ENCODE measurements at regions not wholly inside any gene's neighbourhood (a gene's known extent, or its start where the extent isn't known, plus 50 kb on each side); places are given as distances from the start of the nearest gene placed in this dataset.

DNA sequence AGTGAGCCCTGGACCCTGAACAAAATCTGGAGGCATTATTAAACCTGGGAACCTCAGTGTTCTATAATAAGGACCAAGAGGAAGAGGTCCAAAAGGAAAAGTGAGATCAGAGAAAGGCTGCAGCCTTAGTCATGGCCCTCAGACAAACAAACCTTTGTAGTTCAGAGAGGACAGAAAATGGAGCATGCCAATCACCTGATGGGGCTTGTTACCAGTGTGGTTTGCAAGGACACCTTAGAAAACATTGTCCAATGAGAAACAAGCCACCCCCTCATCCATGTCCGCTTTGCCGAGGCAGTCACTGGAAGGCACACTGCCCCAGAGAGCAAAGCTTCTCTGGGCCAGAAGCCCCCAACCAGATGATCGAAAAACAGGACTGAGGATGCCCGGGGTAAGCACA is 254.8 kb downstream of the CDH10 start:
- H3K9me1 ChIP-seq (ENCODE audit: insufficient read depth, low read length) = no peaks in the 10 kb centered on the region
- dilution Hi-C loops (cut with HindIII; ENCODE audit: low sequenced_read_pairs, unreplicated experiment) = no loop called here
- H2BK20ac ChIP-seq (ENCODE audit: low read depth, low read length) = no peak overlapping the region
- H2AK5ac ChIP-seq (ENCODE audit: low read depth, low read length) = no peak overlapping the region
- H3K4me1 ChIP-seq (ENCODE audit: control insufficient read depth, insufficient read depth, low read length) = no peaks in the 10 kb centered on the region
- no peak overlapping the region for H3K23ac ChIP-seq (ENCODE audit: low read depth, low read length)
- no peaks in the 10 kb centered on the region for H3K79me1 ChIP-seq (ENCODE audit: low read depth in 1 of 2, low read length in 2 of 2)
- no peak overlapping the region for H3K4me3 ChIP-seq (ENCODE audit: insufficient read depth, low read depth, low read length)
- no peaks in the 10 kb centered on the region for H3K36me3 ChIP-seq (ENCODE audit: control insufficient read depth, insufficient read depth, low read length)
- H2BK120ac ChIP-seq (ENCODE audit: low read depth, low read length) = no peak overlapping the region
- no peaks in the 10 kb centered on the region for H4K20me1 ChIP-seq (ENCODE audit: insufficient read depth, low read length)
- no TSS peak for BruUV-seq (replicated peaks)
- no peak overlapping the region for H2AFZ ChIP-seq (replicated peaks; ENCODE audit: low read length, poor library complexity)
- DNase-seq = no peak
- H3K9me3 ChIP-seq (ENCODE audit: control insufficient read depth, insufficient read depth, low read length) = peaks cover 6% of the 10 kb centered on the region; the same call in 1 of the 2 replicates
- H3K4ac ChIP-seq (ENCODE audit: low read depth, low read length) = no peak overlapping the region
- in situ Hi-C loops (cut with MboI; ENCODE audit: low sequenced_read_pairs) = no loop called here
- H4K8ac ChIP-seq (ENCODE audit: low read depth in 2 of 2, low read length in 2 of 2) = no peak overlapping the region
- H4K5ac ChIP-seq (ENCODE audit: low read depth, low read length) = no peak overlapping the region
- no peak overlapping the region for H3K4me2 ChIP-seq (ENCODE audit: low read depth, low read length)
- H3K27ac ChIP-seq (ENCODE audit: insufficient read depth, low read length) = no peak overlapping the region
- H3K56ac ChIP-seq (ENCODE audit: extremely low read depth, insufficient read depth, low read length) = no peak overlapping the region
- H4K91ac ChIP-seq (ENCODE audit: insufficient read depth, low read depth, low read length) = no peak overlapping the region
- no peak overlapping the region for H2BK15ac ChIP-seq (ENCODE audit: low read depth, low read length)
- intact Hi-C loops (cut with micrococcal nuclease) = no loop called here
- H3K27me3 ChIP-seq (ENCODE audit: control insufficient read depth, insufficient read depth, low read length) = no peaks in the 10 kb centered on the region
- POLR2A ChIA-PET (ENCODE audit: unreplicated experiment) = no interaction called here
- TF ChIP-seq RCOR1 (IDR thresholded peaks at IDR 0.05; ENCODE audit: insufficient replicate concordance, low read length) = no peak
- no peak for TF ChIP-seq FOS (IDR thresholded peaks at IDR 0.05; ENCODE audit: low read depth, low read length)
- no peak for TF ChIP-seq RAD21 (IDR thresholded peaks at IDR 0.05; ENCODE audit: low read length)
- TF ChIP-seq, protein P1, sequence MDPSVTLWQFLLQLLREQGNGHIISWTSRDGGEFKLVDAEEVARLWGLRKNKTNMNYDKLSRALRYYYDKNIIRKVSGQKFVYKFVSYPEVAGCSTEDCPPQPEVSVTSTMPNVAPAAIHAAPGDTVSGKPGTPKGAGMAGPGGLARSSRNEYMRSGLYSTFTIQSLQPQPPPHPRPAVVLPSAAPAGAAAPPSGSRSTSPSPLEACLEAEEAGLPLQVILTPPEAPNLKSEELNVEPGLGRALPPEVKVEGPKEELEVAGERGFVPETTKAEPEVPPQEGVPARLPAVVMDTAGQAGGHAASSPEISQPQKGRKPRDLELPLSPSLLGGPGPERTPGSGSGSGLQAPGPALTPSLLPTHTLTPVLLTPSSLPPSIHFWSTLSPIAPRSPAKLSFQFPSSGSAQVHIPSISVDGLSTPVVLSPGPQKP (IDR thresholded peaks at IDR 0.05; ENCODE audit: borderline replicate concordance, low read depth, low read length) = no peak
- TF ChIP-seq CHD1 (IDR thresholded peaks at IDR 0.05; ENCODE audit: low read depth, low read length) = no peak
- no peak for TF ChIP-seq MXI1 (IDR thresholded peaks at IDR 0.05; ENCODE audit: borderline replicate concordance, low read depth, low read length)
- no peak for TF ChIP-seq SMC3 (IDR thresholded peaks at IDR 0.05; ENCODE audit: low read depth, low read length)
- no peak for TF ChIP-seq BHLHE40 (IDR thresholded peaks at IDR 0.05; ENCODE audit: low read depth, low read length)
- no peak for TF ChIP-seq MAFK (IDR thresholded peaks at IDR 0.05; ENCODE audit: low read depth, low read length)
- TF ChIP-seq POLR2A (IDR thresholded peaks at IDR 0.05; ENCODE audit: low read depth, low read length) = no peak
- TF ChIP-seq NFE2L2 (IDR thresholded peaks at IDR 0.05; ENCODE audit: low read depth, low read length) = no peak
- TF ChIP-seq, protein P2, sequence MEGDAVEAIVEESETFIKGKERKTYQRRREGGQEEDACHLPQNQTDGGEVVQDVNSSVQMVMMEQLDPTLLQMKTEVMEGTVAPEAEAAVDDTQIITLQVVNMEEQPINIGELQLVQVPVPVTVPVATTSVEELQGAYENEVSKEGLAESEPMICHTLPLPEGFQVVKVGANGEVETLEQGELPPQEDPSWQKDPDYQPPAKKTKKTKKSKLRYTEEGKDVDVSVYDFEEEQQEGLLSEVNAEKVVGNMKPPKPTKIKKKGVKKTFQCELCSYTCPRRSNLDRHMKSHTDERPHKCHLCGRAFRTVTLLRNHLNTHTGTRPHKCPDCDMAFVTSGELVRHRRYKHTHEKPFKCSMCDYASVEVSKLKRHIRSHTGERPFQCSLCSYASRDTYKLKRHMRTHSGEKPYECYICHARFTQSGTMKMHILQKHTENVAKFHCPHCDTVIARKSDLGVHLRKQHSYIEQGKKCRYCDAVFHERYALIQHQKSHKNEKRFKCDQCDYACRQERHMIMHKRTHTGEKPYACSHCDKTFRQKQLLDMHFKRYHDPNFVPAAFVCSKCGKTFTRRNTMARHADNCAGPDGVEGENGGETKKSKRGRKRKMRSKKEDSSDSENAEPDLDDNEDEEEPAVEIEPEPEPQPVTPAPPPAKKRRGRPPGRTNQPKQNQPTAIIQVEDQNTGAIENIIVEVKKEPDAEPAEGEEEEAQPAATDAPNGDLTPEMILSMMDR (conservative IDR thresholded peaks at IDR 0.05; ENCODE audit: low read depth, low read length) = no peak
- H3K18ac ChIP-seq (ENCODE audit: low read depth, low read length) = no peak overlapping the region
- no peak overlapping the region for H2AK9ac ChIP-seq (replicated peaks; ENCODE audit: low read depth, low read length, poor library complexity)
- no peak overlapping the region for H2BK5ac ChIP-seq (ENCODE audit: low read depth, low read length, poor library complexity, severe bottlenecking)
- ATAC-seq (ENCODE audit: low read depth) = no peak
- CTCF ChIA-PET = no interaction called here
- no peak overlapping the region for H3K14ac ChIP-seq (replicated peaks; ENCODE audit: low read depth, low read length)
- no peak overlapping the region for H3K9ac ChIP-seq (ENCODE audit: low read depth, low read length)
- 50% methylated on average over 2 of the region's 4 CpGs; no CpG with 5 or more reads in 1 of the 2 experiments for WGBS, 2 experiments (ENCODE audit: extremely low coverage in 2 of 2, insufficient read length in 1 of 2)

Measured in IMR-90 (cell line).